ENCODE measurements at regions not wholly inside any gene's neighbourhood (a gene's known extent, or its start where the extent isn't known, plus 50 kb on each side); places are given as distances from the start of the nearest gene placed in this dataset.

DNA sequence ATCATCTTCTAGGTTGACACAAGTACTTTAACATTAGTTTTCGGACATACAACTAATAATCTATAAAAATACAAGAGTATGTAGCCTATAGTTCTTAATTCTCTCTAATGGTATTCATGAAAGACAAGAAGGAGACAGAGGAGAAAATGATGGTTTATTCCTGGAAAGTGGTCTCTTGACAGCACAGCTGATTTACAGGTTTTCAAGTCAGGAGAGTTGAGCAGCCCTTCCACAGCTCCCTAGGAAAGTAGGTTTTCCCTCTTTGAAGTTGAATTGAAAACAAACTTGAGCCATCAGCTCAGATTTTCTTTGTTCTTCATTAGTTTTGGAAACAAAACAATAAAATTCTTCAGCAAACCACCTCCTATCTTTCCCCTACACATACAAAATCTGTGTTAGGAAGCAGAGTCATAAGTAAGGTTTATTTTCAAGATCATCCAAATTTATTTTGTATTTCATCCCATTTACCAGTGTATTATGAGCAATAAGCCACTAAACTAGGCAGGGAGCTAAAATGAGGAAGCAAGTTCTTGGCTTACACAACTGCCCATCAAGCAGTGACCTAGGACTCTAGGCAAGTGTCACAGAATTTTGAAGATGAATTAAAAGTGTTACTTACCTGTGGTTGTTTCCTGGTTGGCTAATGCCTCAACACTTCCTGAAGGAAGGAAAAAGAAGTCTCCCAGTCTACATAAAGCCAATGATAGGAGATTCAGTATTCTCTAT lies 357.0 kb downstream of the BCAT1 start:
- H3K4me3 ChIP-seq (ENCODE audit: low read depth, low read length), result no peak overlapping the region
- TF ChIP-seq, protein P1, sequence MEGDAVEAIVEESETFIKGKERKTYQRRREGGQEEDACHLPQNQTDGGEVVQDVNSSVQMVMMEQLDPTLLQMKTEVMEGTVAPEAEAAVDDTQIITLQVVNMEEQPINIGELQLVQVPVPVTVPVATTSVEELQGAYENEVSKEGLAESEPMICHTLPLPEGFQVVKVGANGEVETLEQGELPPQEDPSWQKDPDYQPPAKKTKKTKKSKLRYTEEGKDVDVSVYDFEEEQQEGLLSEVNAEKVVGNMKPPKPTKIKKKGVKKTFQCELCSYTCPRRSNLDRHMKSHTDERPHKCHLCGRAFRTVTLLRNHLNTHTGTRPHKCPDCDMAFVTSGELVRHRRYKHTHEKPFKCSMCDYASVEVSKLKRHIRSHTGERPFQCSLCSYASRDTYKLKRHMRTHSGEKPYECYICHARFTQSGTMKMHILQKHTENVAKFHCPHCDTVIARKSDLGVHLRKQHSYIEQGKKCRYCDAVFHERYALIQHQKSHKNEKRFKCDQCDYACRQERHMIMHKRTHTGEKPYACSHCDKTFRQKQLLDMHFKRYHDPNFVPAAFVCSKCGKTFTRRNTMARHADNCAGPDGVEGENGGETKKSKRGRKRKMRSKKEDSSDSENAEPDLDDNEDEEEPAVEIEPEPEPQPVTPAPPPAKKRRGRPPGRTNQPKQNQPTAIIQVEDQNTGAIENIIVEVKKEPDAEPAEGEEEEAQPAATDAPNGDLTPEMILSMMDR (IDR thresholded peaks at IDR 0.05; ENCODE audit: insufficient read depth, low read length), result no peak
- DNase-seq (ENCODE audit: low read depth), result no peak

DNA sequence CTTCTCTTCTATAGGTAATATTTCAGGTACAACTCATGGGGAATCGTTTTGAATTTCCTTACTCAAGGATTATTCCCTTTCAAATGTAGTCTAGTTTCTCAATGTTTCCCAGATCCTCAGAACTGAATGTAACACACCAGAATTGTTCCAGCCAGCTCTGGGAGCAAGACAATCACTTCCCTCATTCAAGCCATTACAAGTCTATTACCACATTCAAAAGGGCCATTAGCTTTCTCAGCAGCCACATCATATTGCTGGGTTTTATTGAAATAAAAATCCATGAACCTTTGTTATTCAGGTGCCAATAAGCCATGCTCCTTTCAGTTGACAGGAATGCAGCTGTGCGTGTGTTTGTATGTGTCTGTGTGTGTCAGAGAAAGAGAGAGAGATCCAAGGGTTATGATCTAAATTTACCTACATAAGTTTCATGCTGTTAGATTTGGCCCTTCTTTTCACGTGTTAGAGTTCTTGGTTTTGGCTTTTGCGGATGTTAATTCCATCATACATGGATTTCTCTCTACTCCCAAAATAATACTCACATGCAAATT lies 357.7 kb downstream of the BCAT1 start:
- TF ChIP-seq, protein P1 (IDR thresholded peaks at IDR 0.05; ENCODE audit: insufficient read depth, low read length), result no peak
- no peak for DNase-seq (ENCODE audit: low read depth)
- H3K4me3 ChIP-seq (ENCODE audit: low read depth, low read length), result no peak overlapping the region

DNA sequence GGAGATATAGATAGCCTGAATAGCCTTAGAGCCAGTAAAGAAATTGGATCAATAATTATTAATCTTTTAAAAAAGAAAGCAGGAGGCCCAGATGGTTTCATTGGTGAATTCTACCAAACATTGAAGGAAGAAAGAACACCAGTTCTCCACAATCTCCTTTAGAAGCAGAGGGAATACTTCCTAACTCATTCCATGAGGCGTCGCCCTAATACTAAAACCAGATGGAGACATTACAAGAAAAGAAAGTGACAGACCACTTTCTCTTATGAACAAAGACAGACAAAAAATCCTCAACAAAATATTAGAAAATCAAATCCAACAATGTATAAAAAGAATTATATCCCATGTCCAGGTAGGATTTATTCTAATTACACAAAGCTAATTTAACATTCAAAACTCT lies 362.6 kb downstream of the BCAT1 start:
- TF ChIP-seq, protein P1 (IDR thresholded peaks at IDR 0.05; ENCODE audit: insufficient read depth, low read length), result no peak
- DNase-seq (ENCODE audit: low read depth), result no peak

DNA sequence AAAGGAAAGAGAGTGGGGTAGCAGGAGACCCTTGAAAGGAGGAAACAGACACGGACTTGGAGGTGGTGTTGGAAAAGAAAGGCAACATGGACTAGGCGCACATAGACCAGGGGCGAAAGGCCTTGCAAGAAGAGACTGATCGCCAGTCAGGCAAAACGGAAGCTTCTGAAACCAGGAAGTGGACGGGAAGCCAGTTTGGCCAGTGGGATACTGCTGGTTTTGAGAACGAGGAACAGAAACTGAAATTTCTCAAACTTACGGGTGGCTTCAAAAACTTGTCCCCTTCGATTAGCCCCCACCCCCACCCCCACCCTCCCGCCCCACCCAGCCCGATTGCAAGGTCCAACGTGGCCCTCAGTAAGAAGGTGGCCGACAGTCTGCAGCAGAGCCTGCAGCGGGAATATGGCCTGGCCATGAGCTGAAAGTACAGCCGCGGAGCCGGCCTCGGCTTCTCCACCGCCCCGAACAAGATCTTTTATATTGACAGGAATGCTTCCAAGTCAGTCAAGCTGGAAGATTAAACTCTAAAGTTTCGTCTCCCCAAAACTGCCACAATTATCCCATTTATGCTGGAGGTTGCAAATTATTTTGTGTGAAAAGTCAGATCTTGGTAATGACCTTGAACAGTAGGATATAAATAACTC lies 364.7 kb downstream of the BCAT1 start:
- DNase-seq (ENCODE audit: low read depth), result no peak

More for the DNA sequence above, 362.6 kb downstream of the BCAT1 start:
- H3K4me3 ChIP-seq (ENCODE audit: low read depth, low read length), result no peak overlapping the region

DNA sequence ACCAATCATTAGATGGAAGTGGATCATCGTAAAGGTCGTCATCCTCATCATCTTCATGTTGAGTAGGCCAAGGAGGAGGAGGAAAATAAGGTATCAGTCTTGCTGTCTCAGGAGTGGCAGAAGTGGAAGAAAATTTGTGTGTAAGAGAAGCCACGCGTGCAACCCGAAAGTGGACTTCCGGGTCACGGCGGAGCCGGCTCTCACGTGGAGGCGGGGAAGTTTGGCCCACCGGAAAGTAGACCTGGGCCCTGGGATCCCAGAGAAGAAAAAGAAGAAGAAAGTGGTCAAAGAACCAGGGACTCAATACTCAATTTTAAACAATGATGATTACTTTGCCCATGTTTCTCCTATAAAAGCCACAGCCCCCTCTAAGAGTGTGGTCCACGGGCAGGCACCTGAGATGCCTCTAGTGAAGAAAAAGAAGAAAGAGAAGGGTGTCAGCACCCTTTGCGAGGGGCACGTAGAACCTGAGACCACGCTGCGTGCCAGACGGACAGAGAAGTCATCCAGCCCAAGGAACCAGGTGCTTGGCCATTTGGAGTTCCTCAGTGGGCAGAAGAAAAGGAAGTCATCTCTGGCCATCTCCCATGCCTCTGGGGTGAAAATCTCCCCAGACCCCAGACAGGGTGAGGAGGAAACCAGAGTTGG lies 365.8 kb downstream of the BCAT1 start:
- no peak for DNase-seq (ENCODE audit: low read depth)
- TF ChIP-seq, protein P1 (IDR thresholded peaks at IDR 0.05; ENCODE audit: insufficient read depth, low read length), result no peak
- H3K4me3 ChIP-seq (ENCODE audit: low read depth, low read length), result no peak overlapping the region

More for the DNA sequence above, 364.7 kb downstream of the BCAT1 start:
- TF ChIP-seq, protein P1 (IDR thresholded peaks at IDR 0.05; ENCODE audit: insufficient read depth, low read length), result no peak
- no peak overlapping the region for H3K4me3 ChIP-seq (ENCODE audit: low read depth, low read length)

DNA sequence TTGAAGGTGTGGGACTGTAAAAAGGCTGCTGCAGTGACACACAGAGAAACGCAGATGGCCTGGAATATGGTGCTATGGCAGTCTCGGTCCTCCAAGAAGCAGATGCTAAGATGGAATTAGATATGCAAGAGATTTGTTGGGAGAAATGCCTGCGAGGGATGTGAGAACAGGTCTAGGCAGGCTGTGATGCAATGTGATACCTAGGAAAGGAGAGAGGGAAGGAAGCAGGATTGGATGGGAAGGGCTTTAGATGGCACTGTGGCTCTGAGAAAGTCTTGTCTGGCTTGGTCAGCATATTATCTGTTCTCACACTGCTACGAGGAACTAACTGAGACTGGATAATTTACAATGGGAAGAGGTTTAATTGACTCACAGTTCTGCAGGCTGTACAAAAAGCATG lies 374.4 kb downstream of the BCAT1 start:
- no peak overlapping the region for H3K4me3 ChIP-seq (ENCODE audit: low read depth, low read length)
- TF ChIP-seq, protein P1 (IDR thresholded peaks at IDR 0.05; ENCODE audit: insufficient read depth, low read length), result no peak
- no peak for DNase-seq (ENCODE audit: low read depth)

All from fibroblast of the aortic adventitia (primary cell).